ENCODE measurements at regions not wholly inside any gene's neighbourhood (a gene's known extent, or its start where the extent isn't known, plus 50 kb on each side); places are given as distances from the start of the nearest gene placed in this dataset.

GRCh38 chr17:71361656-71362450 is 759.0 kb upstream of the SOX9 start:
- ATAC-seq (ENCODE audit: low read depth in 2 of 2): no peak
- H3K27me3 Mint-ChIP-seq: no peaks in the 10 kb centered on the region
- Histone ChIP-seq H3K4me3 (ENCODE audit: low read depth, low read length) (no peak overlapping the region), H3K27me3 (ENCODE audit: control insufficient read depth, insufficient read depth, low read length) (no peaks in the 10 kb centered on the region), H3K27ac (ENCODE audit: insufficient read depth, low read length, poor library complexity, severe bottlenecking) (no peak overlapping the region), H3K36me3 (ENCODE audit: control insufficient read depth, insufficient read depth, low read length) (no peaks in the 10 kb centered on the region), H3K9me3 (ENCODE audit: control insufficient read depth in 2 of 2, low read length in 2 of 2) (peaks cover 2 to 3% of the 10 kb centered on the region in 2 experiments), H3K4me1 (ENCODE audit: control insufficient read depth, insufficient read depth, low read length, poor library complexity, severe bottlenecking) (no peaks in the 10 kb centered on the region)
- H3K4me3 Mint-ChIP-seq: no peak overlapping the region
- no peak overlapping the region for H3K27ac Mint-ChIP-seq
- DNase-seq: no peak
- no peaks in the 10 kb centered on the region for H3K4me1 Mint-ChIP-seq
- H3K36me3 Mint-ChIP-seq: no peaks in the 10 kb centered on the region
- peaks cover 0 to 39% (median 11%) of the 10 kb centered on the region in 7 donors for H3K9me3 Mint-ChIP-seq

DNA sequence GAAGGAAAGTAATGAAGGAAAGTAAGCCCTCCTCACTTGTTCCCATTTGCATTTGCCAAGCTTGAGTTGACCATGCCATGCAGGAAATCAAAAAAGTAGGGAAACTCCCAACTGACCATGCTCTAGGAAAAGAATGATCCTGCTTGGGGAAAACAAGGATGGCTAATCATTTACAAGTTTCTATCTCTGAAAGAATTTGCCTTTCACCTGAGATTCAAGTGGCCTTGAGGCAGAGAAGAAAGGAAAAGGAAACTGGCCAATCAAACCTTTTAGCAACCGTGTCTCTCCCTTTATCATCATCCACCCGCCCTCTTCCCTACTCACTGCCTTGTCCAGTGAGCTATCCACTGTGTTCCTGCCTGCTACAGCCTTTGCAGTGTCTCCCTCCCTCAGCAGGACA is 757.2 kb upstream of the SOX9 start:
- Mint-ChIP-seq H3K27me3 (no peaks in the 10 kb centered on the region), H3K4me1 (no peaks in the 10 kb centered on the region), H3K27ac (no peak overlapping the region), H3K4me3 (no peak overlapping the region), H3K9me3 (peaks cover 2 to 42% (median 16%) of the 10 kb centered on the region in 7 donors), H3K36me3 (no peaks in the 10 kb centered on the region)
- no peaks in the 10 kb centered on the region for H3K36me3 ChIP-seq (ENCODE audit: control insufficient read depth, insufficient read depth, low read length)
- no peak overlapping the region for H3K27ac ChIP-seq (ENCODE audit: insufficient read depth, low read length, poor library complexity, severe bottlenecking)
- no peaks in the 10 kb centered on the region for H3K4me1 ChIP-seq (ENCODE audit: control insufficient read depth, insufficient read depth, low read length, poor library complexity, severe bottlenecking)
- H3K9me3 ChIP-seq (ENCODE audit: control insufficient read depth in 2 of 2, low read length in 2 of 2): peaks cover 2 to 3% of the 10 kb centered on the region in 2 experiments
- DNase-seq (no peak), ATAC-seq (ENCODE audit: low read depth in 2 of 2) (no peak)
- H3K27me3 ChIP-seq (ENCODE audit: control insufficient read depth, insufficient read depth, low read length): no peaks in the 10 kb centered on the region
- no peak overlapping the region for H3K4me3 ChIP-seq (ENCODE audit: low read depth, low read length)

- H3K27me3 Mint-ChIP-seq: no peaks in the 10 kb centered on the region
- H3K4me1 Mint-ChIP-seq: no peaks in the 10 kb centered on the region
- ATAC-seq (ENCODE audit: low read depth in 2 of 2) (no peak), DNase-seq (no peak)
- Histone ChIP-seq H3K27ac (ENCODE audit: insufficient read depth, low read length, poor library complexity, severe bottlenecking) (no peak overlapping the region), H3K27me3 (ENCODE audit: control insufficient read depth, insufficient read depth, low read length) (no peaks in the 10 kb centered on the region), H3K4me3 (ENCODE audit: low read depth, low read length) (no peak overlapping the region), H3K36me3 (ENCODE audit: control insufficient read depth, insufficient read depth, low read length) (no peaks in the 10 kb centered on the region), H3K4me1 (ENCODE audit: control insufficient read depth, insufficient read depth, low read length, poor library complexity, severe bottlenecking) (no peaks in the 10 kb centered on the region), H3K9me3 (ENCODE audit: control insufficient read depth in 2 of 2, low read length in 2 of 2) (no peaks in the 10 kb centered on the region)
- no peaks in the 10 kb centered on the region for H3K36me3 Mint-ChIP-seq
- peaks cover 4 to 16% (median 9%) of the 10 kb centered on the region in 7 donors for H3K9me3 Mint-ChIP-seq
- H3K4me3 Mint-ChIP-seq: no peak overlapping the region
- no peak overlapping the region for H3K27ac Mint-ChIP-seq
Observed at GRCh38 chr17:71371809-71372208, 749.0 kb upstream of the SOX9 start.

DNA sequence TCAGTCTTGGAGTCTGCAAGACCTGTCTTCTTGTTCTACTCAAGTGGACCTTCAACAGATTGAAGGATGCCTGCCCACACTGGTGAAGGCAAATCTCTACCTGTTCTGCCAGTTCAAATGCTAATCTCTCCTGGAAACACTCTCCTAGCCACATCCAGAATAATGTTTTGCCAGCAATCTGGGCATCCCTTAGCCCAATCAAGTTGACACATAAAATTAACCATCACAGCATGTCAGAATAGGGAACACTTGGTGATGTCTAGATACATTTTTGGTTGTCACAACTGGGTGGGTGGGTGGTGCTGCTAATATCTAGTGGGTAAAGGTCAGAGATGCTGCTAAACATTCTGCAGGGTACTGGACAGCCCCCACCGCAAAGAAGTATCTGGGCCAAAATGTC is 744.9 kb upstream of the SOX9 start:
- Mint-ChIP-seq H3K27ac (no peak overlapping the region), H3K27me3 (no peaks in the 10 kb centered on the region), H3K36me3 (no peaks in the 10 kb centered on the region), H3K4me1 (no peaks in the 10 kb centered on the region), H3K9me3 (peaks cover 0 to 15% (median 8%) of the 10 kb centered on the region in 7 donors), H3K4me3 (no peak overlapping the region)
- Histone ChIP-seq H3K9me3 (ENCODE audit: control insufficient read depth in 2 of 2, low read length in 2 of 2) (no peaks in the 10 kb centered on the region), H3K27me3 (ENCODE audit: control insufficient read depth, insufficient read depth, low read length) (no peaks in the 10 kb centered on the region), H3K36me3 (ENCODE audit: control insufficient read depth, insufficient read depth, low read length) (no peaks in the 10 kb centered on the region), H3K27ac (ENCODE audit: insufficient read depth, low read length, poor library complexity, severe bottlenecking) (no peak overlapping the region), H3K4me3 (ENCODE audit: low read depth, low read length) (no peak overlapping the region), H3K4me1 (ENCODE audit: control insufficient read depth, insufficient read depth, low read length, poor library complexity, severe bottlenecking) (no peaks in the 10 kb centered on the region)
- ATAC-seq (ENCODE audit: low read depth in 2 of 2) (no peak), DNase-seq (no peak)

DNA sequence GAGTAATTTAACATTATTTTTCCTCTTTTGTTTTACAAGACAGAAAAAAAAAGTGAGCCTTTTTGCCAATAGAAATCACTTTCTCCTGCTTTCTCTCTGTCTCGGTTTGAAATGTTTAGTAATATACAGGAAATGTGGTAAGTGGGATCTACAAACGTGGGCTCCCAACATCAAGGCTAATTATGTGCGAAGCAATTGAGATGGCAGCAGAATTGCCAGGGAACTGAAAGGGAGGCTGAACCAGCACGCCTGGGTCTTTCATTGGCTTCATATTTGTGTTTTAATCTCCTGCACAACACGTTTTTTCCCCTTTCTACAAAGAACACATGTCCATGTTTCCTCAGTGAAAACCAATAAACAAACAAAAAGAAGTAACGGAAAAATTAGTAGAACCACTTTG is 743.9 kb upstream of the SOX9 start:
- no peaks in the 10 kb centered on the region for H3K4me1 Mint-ChIP-seq
- H3K27me3 Mint-ChIP-seq: no peaks in the 10 kb centered on the region
- no peak overlapping the region for H3K4me3 Mint-ChIP-seq
- H3K9me3 Mint-ChIP-seq: peaks cover 0 to 13% (median 7%) of the 10 kb centered on the region in 7 donors
- Histone ChIP-seq H3K4me3 (ENCODE audit: low read depth, low read length) (no peak overlapping the region), H3K36me3 (ENCODE audit: control insufficient read depth, insufficient read depth, low read length) (no peaks in the 10 kb centered on the region), H3K4me1 (ENCODE audit: control insufficient read depth, insufficient read depth, low read length, poor library complexity, severe bottlenecking) (no peaks in the 10 kb centered on the region), H3K27ac (ENCODE audit: insufficient read depth, low read length, poor library complexity, severe bottlenecking) (no peak overlapping the region), H3K9me3 (ENCODE audit: control insufficient read depth in 2 of 2, low read length in 2 of 2) (no peaks in the 10 kb centered on the region), H3K27me3 (ENCODE audit: control insufficient read depth, insufficient read depth, low read length) (no peaks in the 10 kb centered on the region)
- no peaks in the 10 kb centered on the region for H3K36me3 Mint-ChIP-seq
- no peak for ATAC-seq (ENCODE audit: low read depth in 2 of 2)
- H3K27ac Mint-ChIP-seq: no peak overlapping the region
- DNase-seq: no peak

DNA sequence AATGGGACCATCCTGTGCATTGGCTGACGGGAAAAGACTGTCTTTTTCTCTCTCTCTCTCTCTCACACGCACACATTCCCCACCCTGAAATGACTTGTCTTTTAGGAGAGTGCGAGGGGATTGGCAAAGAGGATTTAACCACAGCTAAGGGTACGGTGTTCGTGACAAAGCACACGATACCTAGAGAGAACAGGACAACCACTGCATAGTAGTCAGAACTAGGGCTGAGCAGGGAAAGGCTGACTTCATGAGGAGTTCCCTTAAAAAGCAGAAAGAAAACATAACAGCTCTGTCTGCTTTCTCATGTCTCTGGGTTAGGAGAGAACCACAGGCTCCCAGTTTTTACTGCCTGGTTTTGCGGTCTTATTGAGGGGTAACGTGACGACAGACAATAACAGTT is 742.8 kb upstream of the SOX9 start:
- no peak for ATAC-seq (ENCODE audit: low read depth in 2 of 2)
- H3K36me3 Mint-ChIP-seq: no peaks in the 10 kb centered on the region
- H3K27me3 Mint-ChIP-seq: no peaks in the 10 kb centered on the region
- peaks cover 0 to 13% (median 6%) of the 10 kb centered on the region in 7 donors for H3K9me3 Mint-ChIP-seq
- no peaks in the 10 kb centered on the region for H3K4me1 Mint-ChIP-seq
- Histone ChIP-seq H3K4me3 (ENCODE audit: low read depth, low read length) (no peak overlapping the region), H3K27me3 (ENCODE audit: control insufficient read depth, insufficient read depth, low read length) (no peaks in the 10 kb centered on the region), H3K36me3 (ENCODE audit: control insufficient read depth, insufficient read depth, low read length) (no peaks in the 10 kb centered on the region), H3K4me1 (ENCODE audit: control insufficient read depth, insufficient read depth, low read length, poor library complexity, severe bottlenecking) (no peaks in the 10 kb centered on the region), H3K27ac (ENCODE audit: insufficient read depth, low read length, poor library complexity, severe bottlenecking) (no peak overlapping the region), H3K9me3 (ENCODE audit: control insufficient read depth in 2 of 2, low read length in 2 of 2) (no peaks in the 10 kb centered on the region)
- H3K4me3 Mint-ChIP-seq: no peak overlapping the region
- DNase-seq: no peak
- H3K27ac Mint-ChIP-seq: no peak overlapping the region

- no peaks in the 10 kb centered on the region for H3K4me1 ChIP-seq (ENCODE audit: control insufficient read depth, insufficient read depth, low read length, poor library complexity, severe bottlenecking)
- DNase-seq (no peak), ATAC-seq (ENCODE audit: low read depth in 2 of 2) (no peak)
- no peak overlapping the region for H3K27ac ChIP-seq (ENCODE audit: insufficient read depth, low read length, poor library complexity, severe bottlenecking)
- peaks cover 0 to 16% (median 6%) of the 10 kb centered on the region in 7 donors for H3K9me3 Mint-ChIP-seq
- H3K27me3 ChIP-seq (ENCODE audit: control insufficient read depth, insufficient read depth, low read length): no peaks in the 10 kb centered on the region
- H3K36me3 ChIP-seq (ENCODE audit: control insufficient read depth, insufficient read depth, low read length): no peaks in the 10 kb centered on the region
- H3K36me3 Mint-ChIP-seq: no peaks in the 10 kb centered on the region
- H3K27ac Mint-ChIP-seq: no peak overlapping the region
- H3K9me3 ChIP-seq (ENCODE audit: control insufficient read depth in 2 of 2, low read length in 2 of 2): no peaks in the 10 kb centered on the region
- no peak overlapping the region for H3K4me3 Mint-ChIP-seq
- no peak overlapping the region for H3K4me3 ChIP-seq (ENCODE audit: low read depth, low read length)
- no peaks in the 10 kb centered on the region for H3K4me1 Mint-ChIP-seq
- no peaks in the 10 kb centered on the region for H3K27me3 Mint-ChIP-seq
Observed at GRCh38 chr17:71378741-71379140, 742.1 kb upstream of the SOX9 start.

GRCh38 chr17:71379512-71379911 is 741.3 kb upstream of the SOX9 start:
- Histone ChIP-seq H3K36me3 (ENCODE audit: control insufficient read depth, insufficient read depth, low read length) (no peaks in the 10 kb centered on the region), H3K27me3 (ENCODE audit: control insufficient read depth, insufficient read depth, low read length) (no peaks in the 10 kb centered on the region), H3K4me1 (ENCODE audit: control insufficient read depth, insufficient read depth, low read length, poor library complexity, severe bottlenecking) (no peaks in the 10 kb centered on the region), H3K27ac (ENCODE audit: insufficient read depth, low read length, poor library complexity, severe bottlenecking) (no peak overlapping the region), H3K4me3 (ENCODE audit: low read depth, low read length) (no peak overlapping the region), H3K9me3 (ENCODE audit: control insufficient read depth in 2 of 2, low read length in 2 of 2) (no peaks in the 10 kb centered on the region)
- no peak for ATAC-seq (ENCODE audit: low read depth in 2 of 2)
- Mint-ChIP-seq H3K4me1 (no peaks in the 10 kb centered on the region), H3K4me3 (no peak overlapping the region), H3K36me3 (no peaks in the 10 kb centered on the region), H3K27me3 (no peaks in the 10 kb centered on the region), H3K9me3 (peaks cover 0 to 16% (median 6%) of the 10 kb centered on the region in 7 donors), H3K27ac (no peak overlapping the region)
- no peak for DNase-seq
